ENCODE measurements at regions not wholly inside any gene's neighbourhood (a gene's known extent, or its start where the extent isn't known, plus 50 kb on each side); places are given as distances from the start of the nearest gene placed in this dataset.
"Not testable (repeated sequence)": the region's sequence is repeated elsewhere in the genome, so short reads cannot be mapped to it uniquely, and the experiment has no call there.

- DNase-seq: no peak
These were observed 190.5 kb upstream of the SOX21 start for GRCh38 chr13:94902722-94903407.

GRCh38 chr13:94901070-94901469, 188.7 kb upstream of the SOX21 start:
- no peak for DNase-seq

GRCh38 chr13:94896719-94897317, 184.5 kb upstream of the SOX21 start:
- DNase-seq: no peak

- DNase-seq: no peak
These were observed 183.9 kb upstream of the SOX21 start for GRCh38 chr13:94896238-94896637.

GRCh38 chr13:94886191-94886590, 173.8 kb upstream of the SOX21 start:
- DNase-seq: peak; percentile 5

- DNase-seq: no peak
These were observed 168.1 kb upstream of the SOX21 start for GRCh38 chr13:94880463-94880862.

GRCh38 chr13:94878602-94879165, 166.3 kb upstream of the SOX21 start:
- DNase-seq: no peak

- DNase-seq: no peak
These were observed 152.1 kb upstream of the SOX21 start for GRCh38 chr13:94864474-94864873.

GRCh38 chr13:94860981-94861407, 148.6 kb upstream of the SOX21 start:
- DNase-seq: no peak

- DNase-seq: no peak
These were observed 147.5 kb upstream of the SOX21 start for GRCh38 chr13:94859811-94860210.

- DNase-seq: no peak
These were observed 146.9 kb upstream of the SOX21 start for GRCh38 chr13:94859278-94859691.

- no peak for DNase-seq
These were observed 146.5 kb upstream of the SOX21 start for GRCh38 chr13:94858856-94859255.

- DNase-seq: no peak
These were observed 142.3 kb upstream of the SOX21 start for GRCh38 chr13:94854688-94855087.

- DNase-seq: no peak
These were observed 139.2 kb upstream of the SOX21 start for GRCh38 chr13:94851576-94851975.

- DNase-seq: no peak
These were observed 136.9 kb upstream of the SOX21 start for GRCh38 chr13:94849254-94849653.

GRCh38 chr13:94842901-94843300, 130.6 kb upstream of the SOX21 start:
- no peak for DNase-seq

- DNase-seq: not testable (repeated sequence)
These were observed 124.7 kb upstream of the SOX21 start for GRCh38 chr13:94837056-94837455.

- no peak for DNase-seq
These were observed 117.6 kb upstream of the SOX21 start for GRCh38 chr13:94829837-94830365.

GRCh38 chr13:94829185-94829836, 117.0 kb upstream of the SOX21 start:
- DNase-seq: no peak

- DNase-seq: no peak
These were observed 115.2 kb upstream of the SOX21 start for GRCh38 chr13:94827566-94827965.

- no peak for DNase-seq
These were observed 113.2 kb upstream of the SOX21 start for GRCh38 chr13:94825507-94825906.

- DNase-seq: no peak
These were observed 112.3 kb upstream of the SOX21 start for GRCh38 chr13:94824601-94825000.

GRCh38 chr13:94822356-94822755, 110.0 kb upstream of the SOX21 start:
- DNase-seq: no peak

- DNase-seq: no peak
These were observed 103.9 kb upstream of the SOX21 start for GRCh38 chr13:94816256-94816655.
